Endothelial cell of hepatic sinusoid (primary cell): ENCODE measurements at regions not wholly inside any gene's neighbourhood (a gene's known extent, or its start where the extent isn't known, plus 50 kb on each side); places are given as distances from the start of the nearest gene placed in this dataset.
"Not testable (repeated sequence)": the region's sequence is repeated elsewhere in the genome, so short reads cannot be mapped to it uniquely, and the experiment has no call there.

Experiments used
- in situ Hi-C: cut with HindIII; loops from 2 replicates; pipeline ENCODE4 v1.10.0; 2017; ENCODE audit warnings: low sequenced_read_pairs

- in situ Hi-C loops: no loop called here
Observed at GRCh38 chr4:141513866-141514265, 122.5 kb upstream of the IL15 start.

GRCh38 chr4:141518222-141518621 lies 118.2 kb upstream of the IL15 start:
- in situ Hi-C loops: no loop called here

- in situ Hi-C loops: no loop called here
Observed at GRCh38 chr4:141524116-141524515, 112.3 kb upstream of the IL15 start.

DNA sequence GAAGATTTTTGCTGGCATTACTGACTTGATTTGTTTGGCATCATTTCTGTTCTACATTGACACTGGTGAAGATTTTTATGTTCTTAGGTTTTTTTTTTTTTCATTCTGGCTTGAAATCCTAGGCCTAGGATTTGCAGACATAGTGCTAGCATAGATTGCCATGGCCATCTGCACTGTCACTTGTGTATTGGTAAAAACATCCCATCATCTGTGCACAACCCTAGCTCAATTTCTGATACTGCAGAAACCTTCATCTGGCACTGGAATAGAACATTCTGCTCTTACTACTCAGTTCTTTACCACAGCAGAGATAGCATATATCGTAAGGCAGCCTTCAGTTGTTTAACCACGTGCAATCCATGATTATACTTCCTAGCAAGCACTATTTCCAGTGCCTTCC lies 111.5 kb upstream of the IL15 start:
- in situ Hi-C loops: no loop called here

DNA sequence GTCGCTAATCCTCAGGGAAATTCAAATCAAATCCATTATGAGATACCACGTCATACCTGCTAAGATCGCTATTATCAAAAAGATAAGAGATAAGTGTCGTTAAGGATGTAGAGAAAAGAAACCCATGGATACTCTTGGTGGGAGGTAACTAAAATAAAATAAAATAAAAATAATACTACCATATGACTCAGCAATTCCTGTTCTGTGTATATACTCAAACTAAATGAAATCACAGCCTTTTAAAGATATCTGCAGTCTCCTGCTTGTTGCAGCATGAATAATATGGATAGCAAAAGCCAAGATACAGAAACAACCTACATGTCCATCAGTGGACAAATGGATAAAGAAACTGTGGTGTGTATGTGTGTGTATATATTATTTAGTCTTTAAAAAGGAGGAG lies 105.8 kb upstream of the IL15 start:
- in situ Hi-C loops: no loop called here

- in situ Hi-C loops: no loop called here
Observed at GRCh38 chr4:141534985-141535384, 101.4 kb upstream of the IL15 start.

DNA sequence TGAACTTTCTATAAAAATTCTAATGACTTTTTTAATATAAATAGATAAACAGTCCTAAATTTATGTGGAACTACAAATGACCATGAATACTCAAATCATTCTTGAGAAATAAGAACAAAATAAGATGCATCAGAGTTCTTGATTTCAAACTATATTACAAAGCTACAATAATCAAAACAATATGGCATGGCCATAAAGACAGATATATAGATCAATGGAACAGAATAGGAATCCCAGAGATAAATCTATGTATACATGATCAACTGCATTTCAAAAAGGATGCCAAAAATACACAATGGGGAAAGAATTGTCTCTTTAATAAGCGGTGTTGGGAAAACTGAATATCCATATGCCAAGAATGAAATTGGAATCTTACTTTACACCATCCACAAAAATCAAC lies 98.4 kb upstream of the IL15 start:
- in situ Hi-C loops: no loop called here

GRCh38 chr4:141540643-141541042 lies 95.7 kb upstream of the IL15 start:
- in situ Hi-C loops: no loop called here

- in situ Hi-C loops: no loop called here
Observed at GRCh38 chr4:141541851-141542250, 94.5 kb upstream of the IL15 start.

DNA sequence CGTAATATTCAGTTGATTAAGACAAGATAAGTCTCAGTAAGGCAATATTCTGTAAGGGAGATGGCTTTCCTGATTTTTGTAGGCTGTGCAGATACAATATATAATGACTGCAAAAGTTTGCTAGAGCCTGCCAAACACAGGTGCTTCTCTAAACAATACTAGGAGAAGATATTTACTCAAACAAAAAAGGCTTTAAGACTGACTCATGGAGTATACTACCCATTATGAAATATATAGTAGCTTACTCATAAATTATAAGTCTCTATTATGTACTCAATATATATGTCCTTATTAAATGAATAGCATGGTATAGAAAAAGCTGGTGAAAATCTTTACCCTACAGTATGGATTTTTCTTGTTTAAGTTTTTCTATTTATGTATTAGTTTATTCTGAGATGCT lies 93.2 kb upstream of the IL15 start:
- in situ Hi-C loops: no loop called here

DNA sequence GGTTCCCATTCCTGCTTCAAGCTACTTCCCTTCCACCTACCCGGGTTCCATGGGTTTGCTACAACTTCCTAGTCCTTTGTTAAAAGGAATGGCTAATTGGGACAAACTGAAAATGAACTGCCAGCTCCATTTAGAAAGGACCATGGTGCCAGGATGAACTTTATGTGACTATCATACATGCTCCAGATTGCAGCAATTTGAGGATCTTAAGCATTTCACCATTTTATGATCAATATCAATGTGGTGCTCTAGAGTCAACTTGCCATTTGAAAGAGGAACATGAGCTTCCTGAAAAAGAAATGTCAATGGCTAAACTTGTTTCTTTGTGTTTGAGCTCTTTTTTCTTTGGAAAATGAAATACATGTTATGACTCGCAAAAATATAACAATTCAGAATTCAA lies 92.7 kb upstream of the IL15 start:
- in situ Hi-C loops: no loop called here

GRCh38 chr4:141548791-141549190 lies 87.6 kb upstream of the IL15 start:
- in situ Hi-C loops: no loop called here

DNA sequence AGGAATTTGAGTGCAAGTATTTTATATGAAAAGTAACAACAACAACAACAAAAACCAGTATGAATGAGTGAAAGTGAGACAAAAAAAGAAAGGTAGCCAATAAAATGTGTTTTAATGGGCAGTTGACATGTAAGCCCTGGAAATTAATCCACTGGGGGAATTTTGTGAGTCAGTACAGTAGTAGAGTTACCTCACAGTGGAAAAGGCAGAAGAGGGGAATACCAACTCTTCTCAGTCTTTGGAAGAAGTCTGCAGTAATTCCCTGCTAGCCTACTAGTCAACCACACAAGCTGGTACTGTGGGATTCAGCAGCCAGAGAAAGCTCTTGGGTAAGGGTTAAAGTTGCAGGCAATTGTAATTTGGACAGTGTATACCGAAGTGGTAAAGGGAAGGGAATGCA lies 76.3 kb upstream of the IL15 start:
- in situ Hi-C loops: no loop called here

DNA sequence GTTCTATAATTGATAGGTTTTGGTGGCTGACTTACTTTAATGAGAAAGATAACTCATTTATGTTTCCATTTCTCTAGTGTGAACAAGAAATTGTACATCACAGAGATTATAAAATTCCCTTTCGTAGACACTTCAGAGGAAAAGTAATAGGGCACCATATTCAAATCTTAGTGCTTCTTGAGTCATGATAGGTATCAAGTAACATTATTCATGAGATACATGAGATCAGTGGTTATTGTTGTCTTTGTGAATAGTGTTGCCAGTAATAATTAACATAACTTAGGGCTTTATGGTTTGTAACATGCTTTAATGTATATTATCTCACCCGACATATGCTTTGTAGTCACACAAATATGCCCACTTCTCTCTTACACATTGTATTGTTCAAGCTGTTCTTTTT lies 73.7 kb upstream of the IL15 start:
- in situ Hi-C loops: no loop called here

DNA sequence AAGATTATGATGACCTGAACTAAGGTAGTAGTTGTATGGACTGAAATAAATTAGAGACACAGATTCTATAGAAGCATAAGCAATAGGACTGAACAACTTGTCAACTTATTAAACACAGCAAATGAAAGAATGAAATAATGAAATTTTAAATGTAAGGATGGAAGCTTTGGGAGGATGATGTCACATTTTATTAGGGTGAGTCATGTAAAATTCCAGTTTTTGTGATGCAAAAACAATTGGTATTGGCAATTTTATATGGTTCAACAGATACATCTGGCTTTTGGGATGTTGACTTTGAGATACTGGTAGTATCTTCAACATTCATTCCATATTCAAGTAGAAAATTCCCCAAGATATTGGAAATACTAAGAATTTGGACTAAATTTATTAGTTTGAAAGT lies 72.7 kb upstream of the IL15 start:
- in situ Hi-C loops: no loop called here

GRCh38 chr4:141564961-141565360 lies 71.4 kb upstream of the IL15 start:
- in situ Hi-C loops: not testable (repeated sequence)

DNA sequence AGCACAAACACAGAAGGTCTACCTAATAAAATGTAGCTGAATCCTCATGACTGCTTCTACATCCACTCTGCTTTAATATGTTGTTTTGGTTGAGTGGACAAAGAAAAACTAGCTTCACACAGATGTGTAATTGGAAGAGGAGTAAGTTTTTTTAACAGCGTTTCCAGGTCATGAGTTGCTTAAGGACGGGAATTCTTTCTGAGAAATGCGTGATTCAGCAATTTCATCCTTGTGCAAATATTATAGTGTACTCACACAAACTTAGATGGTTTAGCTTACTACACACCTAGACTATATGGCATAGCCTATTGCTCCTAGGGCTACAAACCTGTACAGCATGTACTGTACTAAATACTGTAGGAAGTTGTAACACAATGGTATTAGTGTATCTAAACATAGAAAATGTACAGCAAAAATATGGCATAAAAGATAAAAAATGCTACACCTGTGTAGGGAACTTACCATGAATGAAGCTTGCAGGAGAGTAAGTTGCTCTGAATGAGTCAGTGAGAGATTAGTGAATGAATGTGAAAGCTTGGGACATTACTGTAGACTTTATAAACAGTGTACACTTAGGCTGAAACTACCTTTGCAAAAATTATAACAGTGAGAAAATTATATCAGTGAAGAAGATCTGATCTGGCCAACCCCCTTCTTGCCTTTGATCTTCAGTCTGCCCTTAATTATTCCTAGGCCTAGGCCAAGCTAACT lies 70.8 kb upstream of the IL15 start:
- in situ Hi-C loops: no loop called here

GRCh38 chr4:141567326-141567915 lies 69.0 kb upstream of the IL15 start:
- in situ Hi-C loops: no loop called here

DNA sequence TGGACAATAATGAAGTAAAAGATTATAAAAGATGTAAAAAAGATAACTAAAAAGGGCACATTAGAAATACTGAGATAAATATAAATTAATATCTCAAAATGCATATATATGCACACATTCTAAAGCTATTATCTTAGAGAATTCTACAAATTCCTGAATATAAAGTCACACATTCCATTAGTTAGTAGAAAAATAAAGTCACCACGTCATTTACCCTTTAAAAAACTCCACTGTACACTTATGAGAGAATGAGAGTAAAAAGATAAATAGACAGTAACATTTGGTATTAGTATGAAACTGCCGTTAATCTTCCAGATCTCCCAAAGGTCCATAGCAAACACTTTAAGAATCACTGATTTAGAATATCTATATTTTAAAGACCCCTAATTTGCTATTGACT lies 67.2 kb upstream of the IL15 start:
- in situ Hi-C loops: no loop called here

GRCh38 chr4:141570290-141570689 lies 66.1 kb upstream of the IL15 start:
- in situ Hi-C loops: no loop called here

GRCh38 chr4:141571362-141571761 lies 65.0 kb upstream of the IL15 start:
- in situ Hi-C loops: no loop called here

- in situ Hi-C loops: no loop called here
Observed at GRCh38 chr4:141571793-141572192, 64.6 kb upstream of the IL15 start.

GRCh38 chr4:141573678-141574077 lies 62.7 kb upstream of the IL15 start:
- in situ Hi-C loops: no loop called here
